Osteocyte (in vitro differentiated cells): ENCODE measurements at regions not wholly inside any gene's neighbourhood (a gene's known extent, or its start where the extent isn't known, plus 50 kb on each side); places are given as distances from the start of the nearest gene placed in this dataset.

Experiments
- DNase-seq: peaks from one replicate; pipeline ENCODE4 v3.0.0; 2021; ENCODE audit warnings: mixed read lengths; ENCODE audit not compliant: unreplicated experiment; ENCODE audit errors: extremely low spot score
- H3K27ac Mint-ChIP-seq: one replicate; pipeline ENCODE4 v1.8.0; 2021; ENCODE audit warnings: mild to moderate bottlenecking, mixed read lengths; ENCODE audit not compliant: unreplicated experiment
- H3K27me3 Mint-ChIP-seq: one replicate; pipeline ENCODE4 v1.8.0; 2021; ENCODE audit warnings: mixed read lengths; ENCODE audit not compliant: unreplicated experiment
- H3K36me3 Mint-ChIP-seq: one replicate; pipeline ENCODE4 v1.8.0; 2021; ENCODE audit warnings: mixed read lengths; ENCODE audit not compliant: unreplicated experiment
- H3K4me1 Mint-ChIP-seq: one replicate; pipeline ENCODE4 v1.8.0; 2021; ENCODE audit warnings: mixed read lengths; ENCODE audit not compliant: unreplicated experiment
- H3K4me3 Mint-ChIP-seq: one replicate; pipeline ENCODE4 v1.8.0; 2021; ENCODE audit warnings: mild to moderate bottlenecking, moderate library complexity, mixed read lengths; ENCODE audit not compliant: unreplicated experiment
- H3K9me3 Mint-ChIP-seq: one replicate; pipeline ENCODE4 v1.8.0; 2021; ENCODE audit warnings: mixed read lengths; ENCODE audit not compliant: unreplicated experiment
- CTCF ChIP-seq: fragments of 200-600 bp; sonication (generic); IDR thresholded peaks from 2 replicates; pipeline ENCODE4 v1.5.0; 2021; ENCODE audit warnings: antibody characterized with exemption, mild to moderate bottlenecking, moderate library complexity

GRCh38 chr5:116738615-116739261 is 164.1 kb upstream of the SEMA6A start:
- Mint-ChIP-seq H3K9me3 (no peaks in the 10 kb centered on the region), H3K4me3 (no peak overlapping the region), H3K27me3 (peaks cover 12% of the 10 kb centered on the region), H3K36me3 (no peaks in the 10 kb centered on the region), H3K27ac (no peak overlapping the region), H3K4me1 (peaks cover 8% of the 10 kb centered on the region)
- no peak for DNase-seq
- TF ChIP-seq CTCF, result no peak

DNA sequence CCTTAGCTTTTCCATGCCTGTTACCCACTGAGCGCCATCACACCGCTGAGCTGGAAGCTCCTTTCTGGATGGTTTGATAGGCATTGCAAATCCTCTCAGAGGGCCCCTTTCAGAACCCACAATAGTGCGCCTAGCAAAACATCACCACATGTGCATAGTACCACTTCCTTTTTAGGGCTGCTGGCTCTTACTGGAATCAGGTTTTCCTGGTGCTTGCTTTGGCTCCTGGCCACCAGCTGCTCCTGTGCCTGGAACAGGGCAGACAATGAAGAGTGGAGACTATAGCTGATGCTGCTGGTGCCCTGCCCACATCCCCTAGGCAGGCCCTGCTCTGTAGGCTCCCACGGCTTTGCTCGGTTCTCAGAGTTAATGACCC is 163.6 kb upstream of the SEMA6A start:
- H3K27me3 Mint-ChIP-seq, result peaks cover 14% of the 10 kb centered on the region
- TF ChIP-seq CTCF, result no peak
- no peaks in the 10 kb centered on the region for H3K36me3 Mint-ChIP-seq
- DNase-seq, result no peak
- peaks cover 10% of the 10 kb centered on the region for H3K4me1 Mint-ChIP-seq
- no peaks in the 10 kb centered on the region for H3K9me3 Mint-ChIP-seq
- H3K27ac Mint-ChIP-seq, result no peak overlapping the region
- no peak overlapping the region for H3K4me3 Mint-ChIP-seq

DNA sequence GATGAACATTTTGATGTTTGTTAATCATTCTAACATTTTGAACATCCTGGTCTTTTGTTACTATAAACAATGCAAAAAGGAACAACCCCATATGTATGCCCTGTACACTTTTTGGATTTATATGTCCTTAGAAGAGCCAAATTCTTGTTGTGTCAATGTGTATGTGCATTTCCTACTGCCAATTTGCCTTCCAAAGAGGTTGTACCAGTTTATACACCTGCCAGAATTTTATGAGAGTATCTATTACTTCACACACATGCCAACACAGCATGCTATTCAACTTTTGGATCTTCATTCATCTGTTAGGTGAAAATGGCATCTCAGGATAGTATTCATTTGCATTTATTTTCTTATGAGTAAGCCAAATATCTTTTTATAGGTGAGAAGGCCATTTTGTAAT is 162.0 kb upstream of the SEMA6A start:
- no peak overlapping the region for H3K4me3 Mint-ChIP-seq
- no peak overlapping the region for H3K27ac Mint-ChIP-seq
- no peaks in the 10 kb centered on the region for H3K36me3 Mint-ChIP-seq
- DNase-seq, result no peak
- H3K9me3 Mint-ChIP-seq, result no peaks in the 10 kb centered on the region
- H3K27me3 Mint-ChIP-seq, result peaks cover 16% of the 10 kb centered on the region
- peaks cover 10% of the 10 kb centered on the region for H3K4me1 Mint-ChIP-seq
- TF ChIP-seq CTCF, result no peak

GRCh38 chr5:116733991-116734975 is 159.7 kb upstream of the SEMA6A start:
- Mint-ChIP-seq H3K4me3 (no peak overlapping the region), H3K9me3 (no peaks in the 10 kb centered on the region), H3K27me3 (peaks cover 11% of the 10 kb centered on the region), H3K36me3 (no peaks in the 10 kb centered on the region), H3K4me1 (peaks cover 10% of the 10 kb centered on the region), H3K27ac (no peak overlapping the region)
- no peak for TF ChIP-seq CTCF
- DNase-seq, result no peak

- Mint-ChIP-seq H3K4me3 (no peak overlapping the region), H3K27ac (no peak overlapping the region), H3K27me3 (peaks cover 12% of the 10 kb centered on the region), H3K4me1 (peaks cover 6% of the 10 kb centered on the region), H3K9me3 (no peaks in the 10 kb centered on the region), H3K36me3 (no peaks in the 10 kb centered on the region)
- no peak for TF ChIP-seq CTCF
- DNase-seq, result no peak
Measured at GRCh38 chr5:116732591-116732990, 158.0 kb upstream of the SEMA6A start.
